ENCODE measurements at regions not wholly inside any gene's neighbourhood (a gene's known extent, or its start where the extent isn't known, plus 50 kb on each side); places are given as distances from the start of the nearest gene placed in this dataset.

GRCh38 chr14:101634850-101635748 lies 73.8 kb downstream of the DIO3 start:
- DNase-seq (ENCODE audit: low read depth), result peak; percentile 2
- H3K4me3 ChIP-seq (ENCODE audit: control insufficient read depth, low read depth, low read length), result no peak overlapping the region
- TF ChIP-seq CTCF (conservative IDR thresholded peaks at IDR 0.05; ENCODE audit: control insufficient read depth, insufficient read depth, low read depth, low read length), result no peak

GRCh38 chr14:101635749-101636560 lies 74.7 kb downstream of the DIO3 start:
- no peak for DNase-seq (ENCODE audit: low read depth)
- no peak for TF ChIP-seq CTCF (conservative IDR thresholded peaks at IDR 0.05; ENCODE audit: control insufficient read depth, insufficient read depth, low read depth, low read length)

GRCh38 chr14:101639241-101639833 lies 78.0 kb downstream of the DIO3 start:
- TF ChIP-seq CTCF (conservative IDR thresholded peaks at IDR 0.05; ENCODE audit: control insufficient read depth, insufficient read depth, low read depth, low read length), result no peak
- H3K4me3 ChIP-seq (ENCODE audit: control insufficient read depth, low read depth, low read length), result no peak overlapping the region
- DNase-seq (ENCODE audit: low read depth), result no peak

More at GRCh38 chr14:101635749-101636560, 74.7 kb downstream of the DIO3 start:
- no peak overlapping the region for H3K4me3 ChIP-seq (ENCODE audit: control insufficient read depth, low read depth, low read length)

- no peak overlapping the region for H3K4me3 ChIP-seq (ENCODE audit: control insufficient read depth, low read depth, low read length)
- no peak for TF ChIP-seq CTCF (conservative IDR thresholded peaks at IDR 0.05; ENCODE audit: control insufficient read depth, insufficient read depth, low read depth, low read length)
- no peak for DNase-seq (ENCODE audit: low read depth)
Measured at GRCh38 chr14:101643651-101644050, 82.4 kb downstream of the DIO3 start.

GRCh38 chr14:101654051-101654450 lies 92.8 kb downstream of the DIO3 start:
- H3K4me3 ChIP-seq (ENCODE audit: control insufficient read depth, low read depth, low read length), result no peak overlapping the region
- TF ChIP-seq CTCF (conservative IDR thresholded peaks at IDR 0.05; ENCODE audit: control insufficient read depth, insufficient read depth, low read depth, low read length), result no peak
- DNase-seq (ENCODE audit: low read depth), result no peak

GRCh38 chr14:101657372-101657771 lies 96.1 kb downstream of the DIO3 start:
- H3K4me3 ChIP-seq (ENCODE audit: control insufficient read depth, low read depth, low read length), result no peak overlapping the region
- TF ChIP-seq CTCF (conservative IDR thresholded peaks at IDR 0.05; ENCODE audit: control insufficient read depth, insufficient read depth, low read depth, low read length), result no peak
- no peak for DNase-seq (ENCODE audit: low read depth)
